T follicular helper cell (primary cell): ENCODE measurements at regions not wholly inside any gene's neighbourhood (a gene's known extent, or its start where the extent isn't known, plus 50 kb on each side); places are given as distances from the start of the nearest gene placed in this dataset.
"Not testable (repeated sequence)": the region's sequence is repeated elsewhere in the genome, so short reads cannot be mapped to it uniquely, and the experiment has no call there.

Experiments used
- DNase-seq: peaks from one replicate; pipeline ENCODE4 v3.0.0-alpha.2; 2020; ENCODE audit warnings: low read depth

DNA sequence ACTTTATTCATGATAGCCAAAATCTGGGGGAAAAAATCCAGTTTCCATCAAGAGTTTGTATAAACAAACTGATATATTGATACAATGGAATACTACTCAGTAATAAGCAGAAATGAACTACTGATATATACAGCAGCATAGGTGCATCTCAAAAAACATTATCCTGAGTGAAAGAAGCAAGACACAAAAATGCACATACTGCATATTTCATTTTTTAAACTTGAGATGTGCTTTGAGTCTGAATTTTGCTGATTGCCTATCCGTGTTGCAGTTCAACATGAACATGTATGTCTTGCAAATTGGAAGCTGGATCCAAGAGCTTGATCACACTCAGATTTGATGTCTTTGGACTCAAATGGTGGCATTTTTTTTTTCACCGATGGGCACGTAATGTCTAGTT is 132.4 kb downstream of the TSEN15 start:
- DNase-seq: no peak

GRCh38 chr1:184184614-184185013 is 133.1 kb downstream of the TSEN15 start:
- DNase-seq: not testable (repeated sequence)

DNA sequence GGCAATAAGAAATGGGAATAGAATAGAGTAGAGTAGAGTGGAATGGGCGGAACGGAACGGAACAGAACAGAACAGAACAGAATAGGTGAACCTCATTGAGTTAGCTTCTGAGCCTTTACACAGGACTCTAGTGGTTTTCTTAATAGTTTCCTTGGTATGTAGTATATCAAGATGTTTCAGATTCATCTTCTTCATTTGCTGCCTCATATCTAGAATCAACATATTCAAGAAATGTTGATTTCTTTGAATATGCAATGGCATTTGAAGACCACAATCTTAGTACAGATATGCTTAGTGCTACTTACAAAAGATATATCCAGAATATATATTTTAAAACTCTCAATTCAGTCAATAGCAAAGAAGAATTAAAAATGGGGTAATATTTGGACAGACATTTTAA is 133.8 kb downstream of the TSEN15 start:
- DNase-seq: no peak

GRCh38 chr1:184186167-184186566 is 134.6 kb downstream of the TSEN15 start:
- no peak for DNase-seq

GRCh38 chr1:184187097-184187496 is 135.6 kb downstream of the TSEN15 start:
- no peak for DNase-seq

DNA sequence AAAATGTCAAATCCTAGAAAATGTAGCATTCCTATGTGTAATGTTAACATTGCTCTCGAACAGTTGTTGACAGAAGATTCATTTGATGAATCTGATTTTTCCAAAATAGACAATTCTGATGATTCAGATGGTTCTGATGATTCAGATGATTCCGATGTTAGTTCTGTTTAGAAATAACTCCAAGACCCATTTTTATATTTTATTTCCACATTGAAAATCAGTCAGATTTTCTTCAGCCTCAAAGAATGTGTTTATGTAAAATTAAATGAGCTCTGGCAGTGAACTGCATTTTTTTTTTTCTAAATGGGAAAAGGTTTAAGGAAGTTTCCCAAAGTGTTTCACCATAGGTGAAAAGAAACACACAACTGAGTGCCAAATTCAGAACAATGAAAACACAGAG is 136.5 kb downstream of the TSEN15 start:
- DNase-seq: no peak

- no peak for DNase-seq
These were observed 137.8 kb downstream of the TSEN15 start for GRCh38 chr1:184189361-184189760.

- no peak for DNase-seq
These were observed 139.1 kb downstream of the TSEN15 start for GRCh38 chr1:184190616-184191015.

DNA sequence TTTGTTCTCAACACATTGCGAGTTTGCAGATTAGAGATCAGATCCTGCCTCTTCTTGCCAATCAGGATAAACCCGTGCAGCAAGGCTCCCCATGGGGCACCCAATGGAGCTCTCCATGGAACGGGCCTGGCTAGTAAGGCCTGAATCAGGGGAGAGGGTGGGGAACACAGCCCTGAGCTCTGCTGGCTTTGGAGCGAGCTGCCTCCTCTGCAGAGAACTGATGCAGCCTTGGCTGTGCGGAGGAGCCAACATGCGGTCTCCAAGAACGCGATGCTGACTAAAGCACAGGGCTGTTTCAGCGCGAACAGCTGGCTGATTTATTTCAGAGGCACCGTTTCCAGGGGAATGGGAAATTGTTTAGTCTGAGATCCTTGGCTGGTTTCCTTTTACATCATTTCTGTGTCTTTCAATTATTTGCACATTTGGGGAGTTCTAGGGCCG is 139.7 kb downstream of the TSEN15 start:
- no peak for DNase-seq

DNA sequence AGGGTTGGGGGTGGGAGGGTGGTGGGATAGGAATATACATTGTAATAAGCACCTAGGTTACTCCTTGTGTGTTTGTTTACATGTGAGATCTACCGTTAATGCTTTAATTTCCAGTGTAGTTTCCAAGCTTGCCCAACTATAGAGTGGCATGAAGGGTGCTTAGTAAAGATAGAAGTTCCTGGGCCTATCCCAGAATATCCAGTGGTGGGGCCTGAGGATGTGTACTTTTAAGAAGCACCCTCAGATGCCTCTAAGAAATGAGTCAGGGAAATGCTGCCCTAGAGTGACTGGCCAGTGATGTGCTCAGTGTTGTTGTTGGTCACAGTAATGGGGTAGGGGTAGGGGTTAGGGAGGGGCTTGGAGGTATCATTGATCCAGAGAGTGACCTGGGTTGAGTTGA is 141.3 kb downstream of the TSEN15 start:
- no peak for DNase-seq

- no peak for DNase-seq
These were observed 141.9 kb downstream of the TSEN15 start for GRCh38 chr1:184193451-184193850.

DNA sequence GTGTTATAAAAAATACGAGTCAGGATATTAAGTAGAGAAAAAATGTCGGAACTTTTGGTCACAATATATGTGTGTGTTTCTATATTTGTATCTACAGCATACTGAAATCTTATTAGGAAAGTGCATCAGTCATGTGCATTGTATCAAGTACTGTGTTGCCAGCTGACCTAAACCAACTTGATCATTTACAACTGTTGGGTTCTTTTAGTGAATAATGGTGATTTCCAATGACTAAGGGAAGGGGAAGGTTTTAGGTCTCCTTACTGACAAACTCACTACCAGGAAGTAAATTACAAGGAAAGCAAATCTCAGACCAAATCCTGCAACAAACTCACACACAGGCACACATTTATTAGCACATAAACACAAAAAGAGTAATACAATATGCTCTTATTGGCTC is 142.7 kb downstream of the TSEN15 start:
- DNase-seq: no peak

DNA sequence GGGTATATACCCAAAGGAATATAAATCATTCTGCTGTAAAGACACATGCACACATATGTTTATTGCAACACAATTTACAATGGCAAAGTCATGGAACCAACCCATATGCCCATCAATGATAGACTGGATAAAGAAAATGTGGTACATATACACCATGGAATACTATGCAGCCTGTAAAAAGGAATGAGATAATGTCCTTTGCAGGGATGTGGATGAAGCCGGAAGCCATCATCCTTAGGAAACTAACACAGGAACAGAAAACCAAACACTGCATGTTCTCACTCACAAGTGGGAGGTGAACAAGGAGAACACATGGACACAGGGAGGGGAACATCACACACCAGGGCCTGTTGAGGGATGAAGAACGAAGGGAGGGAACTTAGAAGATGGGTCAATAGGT is 144.2 kb downstream of the TSEN15 start:
- not testable (repeated sequence) for DNase-seq

DNA sequence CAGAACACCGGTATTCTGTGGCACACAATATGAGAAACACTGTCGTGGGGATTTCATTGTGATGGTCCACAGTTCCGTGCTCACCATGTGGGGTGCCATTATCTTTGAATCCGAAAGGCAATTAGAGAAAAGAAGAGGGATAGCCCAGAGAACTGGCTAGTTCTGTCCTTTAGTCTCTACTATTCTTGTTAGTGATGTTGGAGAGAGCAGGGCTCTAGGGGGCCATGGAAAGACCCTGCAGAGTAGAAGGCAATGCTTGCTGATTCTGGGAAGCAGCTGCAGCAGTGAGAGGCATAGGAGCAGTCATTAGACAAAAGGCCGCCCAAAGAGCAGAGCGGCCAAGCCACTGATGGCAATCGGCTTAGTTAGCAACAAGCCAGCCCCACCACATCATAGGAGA is 146.3 kb downstream of the TSEN15 start:
- DNase-seq: no peak

DNA sequence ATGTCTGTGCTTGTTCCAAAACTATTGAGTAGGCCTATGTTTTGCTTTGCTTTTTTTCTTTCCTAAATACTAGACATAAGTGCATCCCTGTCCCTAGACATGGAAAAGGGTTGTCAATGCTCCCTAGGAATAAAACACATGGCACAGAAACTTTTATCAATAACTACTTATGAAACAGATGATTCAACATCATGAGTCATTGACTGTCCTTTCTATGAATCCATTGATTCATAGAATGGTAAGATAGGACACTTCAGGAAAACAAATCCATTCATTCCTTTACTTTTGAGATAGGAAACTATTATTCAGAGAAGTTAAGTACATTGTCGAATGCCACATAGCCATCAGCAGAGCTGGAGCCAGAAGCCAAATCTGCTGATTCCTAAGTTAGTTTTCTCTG is 147.5 kb downstream of the TSEN15 start:
- DNase-seq: no peak

- no peak for DNase-seq
These were observed 148.0 kb downstream of the TSEN15 start for GRCh38 chr1:184199438-184200085.

DNA sequence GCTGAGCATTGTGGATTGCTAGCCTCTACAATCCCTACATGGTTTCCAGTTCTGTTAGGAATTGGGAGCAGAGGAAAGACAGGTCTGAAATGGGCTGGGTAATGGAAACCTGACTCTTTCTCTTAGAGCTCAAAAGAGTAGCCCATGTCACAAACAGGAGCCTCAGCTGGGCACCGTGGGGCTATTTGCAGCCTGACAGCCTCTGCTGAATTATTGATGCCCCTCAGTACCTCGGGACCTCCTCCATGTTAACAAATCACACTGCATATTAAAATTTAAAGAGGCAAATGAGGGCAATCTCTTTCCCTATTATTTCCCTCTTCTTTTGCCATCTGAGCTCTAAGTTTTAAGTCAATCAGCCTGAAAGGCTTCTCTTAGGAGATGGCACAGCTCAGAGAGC is 157.1 kb downstream of the TSEN15 start:
- no peak for DNase-seq

DNA sequence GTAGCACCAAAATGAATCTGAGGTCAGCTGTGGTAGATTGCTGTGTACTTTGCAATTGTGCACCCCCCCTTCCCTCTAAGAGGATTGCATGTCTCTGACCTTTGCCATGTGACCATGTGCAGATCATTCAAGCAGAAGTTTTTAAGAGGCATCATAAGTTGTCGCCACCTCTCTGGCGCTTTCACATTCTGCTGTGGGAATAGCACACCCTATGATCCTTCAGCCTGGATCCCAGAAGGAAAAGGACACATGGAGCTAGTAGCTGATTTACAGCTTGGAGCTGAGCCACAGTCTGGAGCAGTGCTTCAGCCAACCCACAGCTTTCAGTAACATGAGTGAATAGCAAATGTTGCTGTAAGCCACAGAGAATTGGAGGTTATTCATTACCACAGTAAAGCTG is 158.5 kb downstream of the TSEN15 start:
- no peak for DNase-seq

DNA sequence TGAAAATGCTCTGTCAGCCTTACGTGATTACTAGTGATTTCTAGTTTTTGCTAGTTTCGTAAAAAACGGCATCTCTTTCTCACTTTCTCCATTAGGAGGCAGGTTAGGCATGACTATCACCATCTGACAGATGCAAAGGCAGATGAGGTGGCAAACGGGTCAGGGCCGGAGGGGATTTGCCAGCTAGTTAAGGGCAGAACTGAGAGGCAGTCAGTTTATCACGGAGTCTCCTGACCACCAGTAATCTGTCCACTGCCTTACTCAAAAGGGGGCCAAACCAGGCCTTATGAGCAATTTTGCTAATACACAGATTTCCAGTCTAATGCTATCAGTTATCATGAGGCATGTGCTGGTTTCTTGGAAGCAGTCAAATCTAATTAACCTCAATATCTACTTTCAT is 159.3 kb downstream of the TSEN15 start:
- DNase-seq: no peak

DNA sequence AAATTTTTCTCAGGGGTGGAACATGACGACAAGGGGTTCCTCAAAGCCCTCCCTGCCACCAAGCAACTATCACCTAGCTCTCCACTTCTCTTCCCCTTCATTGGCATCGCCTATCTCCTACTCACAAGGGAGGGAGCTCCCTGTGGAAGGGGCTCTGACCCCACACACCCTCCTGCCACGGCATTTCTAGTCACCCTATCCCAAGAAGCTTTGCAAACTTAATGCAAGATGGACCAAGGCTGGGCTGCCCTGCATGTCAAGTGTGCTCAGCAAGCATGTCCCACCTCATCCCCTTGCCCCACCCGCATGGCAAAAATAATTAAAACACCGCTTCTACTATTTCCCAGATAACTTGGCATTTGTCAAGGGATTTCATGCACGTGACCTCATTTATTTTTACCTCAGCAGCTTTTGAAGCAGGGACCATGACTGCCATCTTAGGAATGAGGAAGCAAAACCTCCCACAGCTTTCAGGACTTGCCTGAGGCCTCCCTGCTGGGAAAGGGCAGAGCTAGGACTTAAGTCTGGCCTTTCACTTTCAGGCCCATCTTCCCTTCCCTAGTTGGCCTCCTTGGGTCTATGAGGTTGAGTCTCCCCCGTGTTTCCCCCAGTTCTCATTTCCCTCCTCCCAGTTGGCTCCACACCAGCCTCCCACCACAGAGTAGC is 161.3 kb downstream of the TSEN15 start:
- no peak for DNase-seq

DNA sequence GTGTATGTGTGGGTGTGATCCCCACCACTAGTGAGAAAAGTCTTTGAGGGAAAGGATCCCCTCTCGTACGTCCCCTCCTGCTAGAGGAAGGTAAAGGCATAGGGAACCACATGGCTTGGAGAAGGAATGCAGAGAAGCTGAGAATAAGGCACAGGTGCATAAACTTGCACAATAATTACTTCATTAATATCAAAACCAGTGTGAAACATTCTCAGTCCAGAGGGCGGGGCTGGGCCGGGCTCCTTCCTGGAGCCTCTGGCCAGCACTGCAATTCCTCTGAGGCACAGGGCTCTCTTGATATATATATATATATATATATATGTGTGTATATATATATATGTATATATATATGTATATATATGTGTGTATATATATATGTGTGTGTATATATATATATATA is 162.6 kb downstream of the TSEN15 start:
- DNase-seq: no peak

DNA sequence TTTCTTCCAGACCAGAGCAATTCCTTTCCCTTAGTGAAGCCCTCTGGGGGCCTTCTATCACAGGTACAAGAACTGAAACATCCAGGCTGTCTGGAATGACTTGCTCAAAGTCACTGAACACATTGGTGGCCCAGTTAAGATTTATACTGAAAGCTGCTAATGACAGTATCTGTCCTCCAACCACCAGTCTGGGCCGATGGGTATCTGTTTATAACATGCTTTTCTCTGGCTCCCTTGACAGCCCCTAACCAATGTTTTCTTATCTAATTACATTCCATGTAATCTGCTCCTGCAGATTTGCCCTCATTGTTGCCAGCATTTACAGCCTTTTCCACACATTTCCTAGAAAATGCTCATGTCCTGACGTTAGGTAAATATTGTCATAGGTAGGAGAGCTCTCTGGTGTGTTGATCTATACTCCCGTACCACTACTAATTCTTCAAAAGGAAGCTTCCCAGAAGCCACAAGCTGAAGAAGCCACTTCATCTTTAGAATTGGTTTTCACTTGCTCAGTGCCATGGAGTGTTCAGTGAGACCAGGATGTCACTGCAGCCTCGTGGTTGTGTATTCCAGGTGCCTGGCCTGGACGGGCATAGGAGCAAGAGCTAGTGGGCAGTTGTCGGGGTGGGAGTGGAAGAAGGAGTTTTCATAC is 163.9 kb downstream of the TSEN15 start:
- no peak for DNase-seq

GRCh38 chr1:184218458-184219075 is 167.0 kb downstream of the TSEN15 start:
- no peak for DNase-seq
